ENCODE measurements at regions not wholly inside any gene's neighbourhood (a gene's known extent, or its start where the extent isn't known, plus 50 kb on each side); places are given as distances from the start of the nearest gene placed in this dataset.

- no peak for TF ChIP-seq CREB5 (CRISPR knock-in tag; IDR thresholded peaks at IDR 0.05; ENCODE audit: low read depth)
- TF ChIP-seq, protein P1, sequence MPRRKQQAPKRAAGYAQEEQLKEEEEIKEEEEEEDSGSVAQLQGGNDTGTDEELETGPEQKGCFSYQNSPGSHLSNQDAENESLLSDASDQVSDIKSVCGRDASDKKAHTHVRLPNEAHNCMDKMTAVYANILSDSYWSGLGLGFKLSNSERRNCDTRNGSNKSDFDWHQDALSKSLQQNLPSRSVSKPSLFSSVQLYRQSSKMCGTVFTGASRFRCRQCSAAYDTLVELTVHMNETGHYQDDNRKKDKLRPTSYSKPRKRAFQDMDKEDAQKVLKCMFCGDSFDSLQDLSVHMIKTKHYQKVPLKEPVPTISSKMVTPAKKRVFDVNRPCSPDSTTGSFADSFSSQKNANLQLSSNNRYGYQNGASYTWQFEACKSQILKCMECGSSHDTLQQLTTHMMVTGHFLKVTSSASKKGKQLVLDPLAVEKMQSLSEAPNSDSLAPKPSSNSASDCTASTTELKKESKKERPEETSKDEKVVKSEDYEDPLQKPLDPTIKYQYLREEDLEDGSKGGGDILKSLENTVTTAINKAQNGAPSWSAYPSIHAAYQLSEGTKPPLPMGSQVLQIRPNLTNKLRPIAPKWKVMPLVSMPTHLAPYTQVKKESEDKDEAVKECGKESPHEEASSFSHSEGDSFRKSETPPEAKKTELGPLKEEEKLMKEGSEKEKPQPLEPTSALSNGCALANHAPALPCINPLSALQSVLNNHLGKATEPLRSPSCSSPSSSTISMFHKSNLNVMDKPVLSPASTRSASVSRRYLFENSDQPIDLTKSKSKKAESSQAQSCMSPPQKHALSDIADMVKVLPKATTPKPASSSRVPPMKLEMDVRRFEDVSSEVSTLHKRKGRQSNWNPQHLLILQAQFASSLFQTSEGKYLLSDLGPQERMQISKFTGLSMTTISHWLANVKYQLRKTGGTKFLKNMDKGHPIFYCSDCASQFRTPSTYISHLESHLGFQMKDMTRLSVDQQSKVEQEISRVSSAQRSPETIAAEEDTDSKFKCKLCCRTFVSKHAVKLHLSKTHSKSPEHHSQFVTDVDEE (CRISPR knock-in tag; IDR thresholded peaks at IDR 0.05) = no peak
- no peak for TF ChIP-seq ESRRG (CRISPR knock-in tag; IDR thresholded peaks at IDR 0.05)
- no peak for ATAC-seq
Observed at GRCh38 chr18:65124633-65125032, 626.2 kb upstream of the CDH7 start.

DNA sequence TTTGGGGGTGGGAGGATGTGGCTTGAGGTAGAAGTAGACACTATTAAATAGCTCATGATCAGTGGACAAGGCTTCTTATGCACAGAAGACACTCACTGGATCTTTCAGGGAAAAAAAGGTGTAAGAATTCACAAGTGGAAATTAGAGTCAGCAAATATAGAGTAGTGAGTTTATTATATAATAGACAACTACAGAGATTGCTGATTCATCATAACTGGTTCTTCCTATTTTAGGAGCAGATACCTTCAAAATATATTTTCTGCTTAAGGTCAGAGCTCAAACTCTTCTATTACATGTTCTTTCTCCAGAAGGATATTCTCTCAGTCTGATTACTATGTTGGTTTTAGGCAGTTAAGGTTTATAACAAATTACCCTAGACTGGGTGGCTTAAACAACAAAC lies 646.9 kb upstream of the CDH7 start:
- TF ChIP-seq ZFP3 (CRISPR knock-in tag; IDR thresholded peaks at IDR 0.05) (no peak), ZNF565 (CRISPR knock-in tag; conservative IDR thresholded peaks at IDR 0.05; ENCODE audit: low read depth) (no peak), ZNF70 (CRISPR knock-in tag; IDR thresholded peaks at IDR 0.05) (no peak), SNAI2 (CRISPR knock-in tag; IDR thresholded peaks at IDR 0.05) (no peak)
- no peak for ATAC-seq

DNA sequence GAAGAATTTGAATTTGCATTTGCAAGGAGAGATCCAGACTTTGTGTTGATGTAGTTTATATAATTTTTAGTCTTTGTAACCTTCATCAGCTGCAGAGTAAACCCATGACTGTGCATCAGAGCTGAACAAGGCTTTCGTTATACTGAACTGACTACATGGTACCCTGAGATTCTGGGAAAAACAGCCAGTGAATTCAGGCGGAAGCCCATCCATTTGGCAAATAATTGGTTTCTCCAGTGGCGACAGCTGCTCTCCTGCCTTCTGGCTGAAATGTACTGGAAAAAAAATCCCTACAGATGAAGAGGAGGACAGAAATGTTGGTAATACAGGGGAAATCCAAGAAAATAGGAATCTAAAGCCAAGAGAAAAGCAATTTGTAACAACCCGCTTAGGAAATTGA lies 657.5 kb upstream of the CDH7 start:
- ATAC-seq = no peak
- TF ChIP-seq, protein P1 (CRISPR knock-in tag; IDR thresholded peaks at IDR 0.05) = no peak
- TF ChIP-seq RARB (CRISPR knock-in tag; IDR thresholded peaks at IDR 0.05) (no peak), ESRRG (CRISPR knock-in tag; IDR thresholded peaks at IDR 0.05) (no peak), CREB5 (CRISPR knock-in tag; IDR thresholded peaks at IDR 0.05; ENCODE audit: low read depth) (no peak), SNAI2 (CRISPR knock-in tag; IDR thresholded peaks at IDR 0.05) (no peak), ZC3H10 (CRISPR knock-in tag; IDR thresholded peaks at IDR 0.05) (no peak), CSRNP3 (CRISPR knock-in tag; IDR thresholded peaks at IDR 0.05) (no peak), ARNTL (CRISPR knock-in tag; IDR thresholded peaks at IDR 0.05; ENCODE audit: borderline replicate concordance, low read depth) (no peak), ZFP30 (CRISPR knock-in tag; IDR thresholded peaks at IDR 0.05) (no peak), GLIS3 (CRISPR knock-in tag; IDR thresholded peaks at IDR 0.05) (no peak)
- TF ChIP-seq, protein P2, sequence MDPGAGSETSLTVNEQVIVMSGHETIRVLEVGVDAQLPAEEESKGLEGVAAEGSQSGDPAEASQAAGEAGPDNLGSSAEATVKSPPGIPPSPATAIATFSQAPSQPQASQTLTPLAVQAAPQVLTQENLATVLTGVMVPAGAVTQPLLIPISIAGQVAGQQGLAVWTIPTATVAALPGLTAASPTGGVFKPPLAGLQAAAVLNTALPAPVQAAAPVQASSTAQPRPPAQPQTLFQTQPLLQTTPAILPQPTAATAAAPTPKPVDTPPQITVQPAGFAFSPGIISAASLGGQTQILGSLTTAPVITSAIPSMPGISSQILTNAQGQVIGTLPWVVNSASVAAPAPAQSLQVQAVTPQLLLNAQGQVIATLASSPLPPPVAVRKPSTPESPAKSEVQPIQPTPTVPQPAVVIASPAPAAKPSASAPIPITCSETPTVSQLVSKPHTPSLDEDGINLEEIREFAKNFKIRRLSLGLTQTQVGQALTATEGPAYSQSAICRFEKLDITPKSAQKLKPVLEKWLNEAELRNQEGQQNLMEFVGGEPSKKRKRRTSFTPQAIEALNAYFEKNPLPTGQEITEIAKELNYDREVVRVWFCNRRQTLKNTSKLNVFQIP (CRISPR knock-in tag; IDR thresholded peaks at IDR 0.05; ENCODE audit: borderline replicate concordance, low read depth) = no peak
- TF ChIP-seq, protein P3, sequence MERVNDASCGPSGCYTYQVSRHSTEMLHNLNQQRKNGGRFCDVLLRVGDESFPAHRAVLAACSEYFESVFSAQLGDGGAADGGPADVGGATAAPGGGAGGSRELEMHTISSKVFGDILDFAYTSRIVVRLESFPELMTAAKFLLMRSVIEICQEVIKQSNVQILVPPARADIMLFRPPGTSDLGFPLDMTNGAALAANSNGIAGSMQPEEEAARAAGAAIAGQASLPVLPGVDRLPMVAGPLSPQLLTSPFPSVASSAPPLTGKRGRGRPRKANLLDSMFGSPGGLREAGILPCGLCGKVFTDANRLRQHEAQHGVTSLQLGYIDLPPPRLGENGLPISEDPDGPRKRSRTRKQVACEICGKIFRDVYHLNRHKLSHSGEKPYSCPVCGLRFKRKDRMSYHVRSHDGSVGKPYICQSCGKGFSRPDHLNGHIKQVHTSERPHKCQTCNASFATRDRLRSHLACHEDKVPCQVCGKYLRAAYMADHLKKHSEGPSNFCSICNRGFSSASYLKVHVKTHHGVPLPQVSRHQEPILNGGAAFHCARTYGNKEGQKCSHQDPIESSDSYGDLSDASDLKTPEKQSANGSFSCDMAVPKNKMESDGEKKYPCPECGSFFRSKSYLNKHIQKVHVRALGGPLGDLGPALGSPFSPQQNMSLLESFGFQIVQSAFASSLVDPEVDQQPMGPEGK (CRISPR knock-in tag; IDR thresholded peaks at IDR 0.05; ENCODE audit: borderline replicate concordance) = no peak
